ENCODE measurements at regions not wholly inside any gene's neighbourhood (a gene's known extent, or its start where the extent isn't known, plus 50 kb on each side); places are given as distances from the start of the nearest gene placed in this dataset.

DNA sequence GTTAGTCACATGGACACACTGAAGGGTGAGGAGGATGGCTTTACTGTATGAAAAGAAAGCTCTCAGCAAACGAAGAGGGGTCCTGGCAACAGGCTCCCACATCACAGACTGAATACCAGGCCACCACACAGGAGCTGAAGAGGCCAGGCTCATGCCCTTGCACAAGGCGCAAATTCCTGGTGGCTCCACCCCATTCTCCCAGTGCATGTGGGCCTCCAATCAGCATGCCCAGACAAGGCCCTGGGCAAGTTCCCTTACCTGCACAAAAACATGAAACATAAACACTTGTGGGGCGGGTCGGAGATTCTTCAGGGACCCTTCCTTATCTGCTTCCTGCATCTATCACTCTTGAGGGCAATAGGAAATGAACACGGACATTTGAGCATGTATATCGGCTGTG is 935.8 kb upstream of the EDIL3 start:
- H3K36me3 Mint-ChIP-seq (ENCODE audit: insufficient read depth in 1 of 3, low read depth in 3 of 3) = no peaks in the 10 kb centered on the region
- H3K14ac ChIP-seq (ENCODE audit: insufficient read depth, low read length) = no peak overlapping the region
- H3K4me2 ChIP-seq (ENCODE audit: insufficient read depth, insufficient read length, low read length) = no peak overlapping the region
- no peaks in the 10 kb centered on the region for H3K4me1 Mint-ChIP-seq
- DNase-seq = peak; percentile 50
- no peaks in the 10 kb centered on the region for H3K79me2 ChIP-seq (ENCODE audit: insufficient read depth, low read length)
- no peak overlapping the region for H2BK12ac ChIP-seq (ENCODE audit: insufficient read length, low read depth, low read length)
- H2AFZ ChIP-seq (ENCODE audit: low read length) = no peak overlapping the region
- H3K79me1 ChIP-seq (ENCODE audit: insufficient read depth, low read depth, low read length, poor library complexity, severe bottlenecking) = no peaks in the 10 kb centered on the region
- H3K4me3 Mint-ChIP-seq = no peak overlapping the region
- H3K9ac ChIP-seq (ENCODE audit: extremely low read depth, insufficient read length, low read length) = no peak overlapping the region
- TF ChIP-seq, protein P1, sequence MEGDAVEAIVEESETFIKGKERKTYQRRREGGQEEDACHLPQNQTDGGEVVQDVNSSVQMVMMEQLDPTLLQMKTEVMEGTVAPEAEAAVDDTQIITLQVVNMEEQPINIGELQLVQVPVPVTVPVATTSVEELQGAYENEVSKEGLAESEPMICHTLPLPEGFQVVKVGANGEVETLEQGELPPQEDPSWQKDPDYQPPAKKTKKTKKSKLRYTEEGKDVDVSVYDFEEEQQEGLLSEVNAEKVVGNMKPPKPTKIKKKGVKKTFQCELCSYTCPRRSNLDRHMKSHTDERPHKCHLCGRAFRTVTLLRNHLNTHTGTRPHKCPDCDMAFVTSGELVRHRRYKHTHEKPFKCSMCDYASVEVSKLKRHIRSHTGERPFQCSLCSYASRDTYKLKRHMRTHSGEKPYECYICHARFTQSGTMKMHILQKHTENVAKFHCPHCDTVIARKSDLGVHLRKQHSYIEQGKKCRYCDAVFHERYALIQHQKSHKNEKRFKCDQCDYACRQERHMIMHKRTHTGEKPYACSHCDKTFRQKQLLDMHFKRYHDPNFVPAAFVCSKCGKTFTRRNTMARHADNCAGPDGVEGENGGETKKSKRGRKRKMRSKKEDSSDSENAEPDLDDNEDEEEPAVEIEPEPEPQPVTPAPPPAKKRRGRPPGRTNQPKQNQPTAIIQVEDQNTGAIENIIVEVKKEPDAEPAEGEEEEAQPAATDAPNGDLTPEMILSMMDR (conservative IDR thresholded peaks at IDR 0.05) = no peak
- no peak overlapping the region for H4K5ac ChIP-seq (ENCODE audit: insufficient read length, low read depth, low read length)
- H3K27ac Mint-ChIP-seq = 0 out of 7 replicates have a peak overlapping the region, but pooled peaks of 1 of the 3 experiments have one; percentile 9
- no peak overlapping the region for H3K27ac ChIP-seq (ENCODE audit: insufficient read length, low read depth, low read length)
- no CpG with 5 or more reads among the region's 6 CpGs for WGBS (ENCODE audit: extremely low coverage, insufficient read length, low lambda C conversion rate)
- H2BK20ac ChIP-seq (ENCODE audit: low read depth, low read length, poor library complexity, severe bottlenecking) = no peak overlapping the region
- H3K56ac ChIP-seq (ENCODE audit: insufficient read length, low read depth, low read length) = no peak overlapping the region
- no peak overlapping the region for H2BK15ac ChIP-seq (ENCODE audit: low read depth, low read length)
- H2AK5ac ChIP-seq (ENCODE audit: insufficient read length, low read length) = no peak overlapping the region
- no peak overlapping the region for H4K8ac ChIP-seq (replicated peaks; ENCODE audit: insufficient read length, low read depth, low read length)
- no peaks in the 10 kb centered on the region for H3K27me3 ChIP-seq (ENCODE audit: insufficient read depth, low read length)
- no peak overlapping the region for H3T11ph ChIP-seq (ENCODE audit: low read length)
- H3K9me3 Mint-ChIP-seq = no peaks in the 10 kb centered on the region
- H3K4me1 ChIP-seq (ENCODE audit: insufficient read depth, low read length) = no peaks in the 10 kb centered on the region
- no peaks in the 10 kb centered on the region for H4K20me1 ChIP-seq (ENCODE audit: control insufficient read depth, insufficient read depth, insufficient read length)
- no peak overlapping the region for H3K18ac ChIP-seq (ENCODE audit: insufficient read length, low read depth, low read length)
- no peak overlapping the region for H3K23ac ChIP-seq (ENCODE audit: insufficient read length, low read depth, low read length)
- H4K91ac ChIP-seq (ENCODE audit: insufficient read length, low read depth, low read length) = no peak overlapping the region
- no peak overlapping the region for H2BK5ac ChIP-seq (ENCODE audit: insufficient read length, low read length)
- H3K4ac ChIP-seq (ENCODE audit: low read depth, low read length) = no peak overlapping the region
- no peak overlapping the region for H2BK120ac ChIP-seq (ENCODE audit: low read depth, low read length, poor library complexity, severe bottlenecking)
- H3K27me3 Mint-ChIP-seq (ENCODE audit: low read depth) = no peaks in the 10 kb centered on the region
- no peaks in the 10 kb centered on the region for H3K9me3 ChIP-seq (ENCODE audit: control insufficient read depth, low read depth, low read length)
- H3K23me2 ChIP-seq (ENCODE audit: insufficient read length, low read depth, low read length, poor library complexity, severe bottlenecking) = no peaks in the 10 kb centered on the region

Measured in H9 (cell line).